ENCODE measurements at regions not wholly inside any gene's neighbourhood (a gene's known extent, or its start where the extent isn't known, plus 50 kb on each side); places are given as distances from the start of the nearest gene placed in this dataset.

GRCh38 chr5:60018091-60018490 lies 124.6 kb upstream of the PDE4D start:
- no peak for ATAC-seq
- no TSS peak for BruUV-seq (replicated peaks)
- intact Hi-C loops (cut with micrococcal nuclease; ENCODE audit: unreplicated experiment) (no loop called here), in situ Hi-C loops (cut with HindIII; ENCODE audit: extremely low pct_ligation_motif_present, low pct_unique_long_range_greater_than_20kb) (no loop called here)
- H3K9ac ChIP-seq (ENCODE audit: insufficient read depth, low read depth, low read length) = no peak overlapping the region
- no peaks in the 10 kb centered on the region for H3K4me1 ChIP-seq (ENCODE audit: insufficient read depth, low read length)
- DNase-seq (ENCODE audit: low spot score) = no peak
- TF ChIP-seq MIER2 (CRISPR knock-in tag; IDR thresholded peaks at IDR 0.05) (no peak), ZNF3 (CRISPR knock-in tag; IDR thresholded peaks at IDR 0.05) (no peak), ZNF224 (CRISPR knock-in tag; IDR thresholded peaks at IDR 0.05) (no peak), POLR2G (IDR thresholded peaks at IDR 0.05; ENCODE audit: low read depth, low read length) (no peak), RAD21 (CRISPR knock-in tag; IDR thresholded peaks at IDR 0.05) (no peak), ZNF704 (CRISPR knock-in tag; IDR thresholded peaks at IDR 0.05; ENCODE audit: borderline replicate concordance) (no peak), PCBP1 (IDR thresholded peaks at IDR 0.05; ENCODE audit: borderline replicate concordance, low read depth, low read length) (no peak), ZNF335 (CRISPR knock-in tag; IDR thresholded peaks at IDR 0.05) (no peak), ZNF775 (CRISPR knock-in tag; IDR thresholded peaks at IDR 0.05; ENCODE audit: borderline replicate concordance) (no peak), DNMT3B (CRISPR knock-in tag; conservative IDR thresholded peaks at IDR 0.05) (no peak), SRY (CRISPR knock-in tag; IDR thresholded peaks at IDR 0.05) (no peak), POGK (CRISPR knock-in tag; conservative IDR thresholded peaks at IDR 0.05) (no peak), ATF3 (CRISPR knock-in tag; IDR thresholded peaks at IDR 0.05) (no peak), MEIS2 (CRISPR knock-in tag; IDR thresholded peaks at IDR 0.05) (no peak), ZNF800 (CRISPR knock-in tag; IDR thresholded peaks at IDR 0.05) (no peak), ZBTB42 (CRISPR knock-in tag; IDR thresholded peaks at IDR 0.05) (no peak)
- no peaks in the 10 kb centered on the region for H3K79me2 ChIP-seq (ENCODE audit: insufficient read depth, low read length)
- H3K27ac ChIP-seq (ENCODE audit: extremely low read length, insufficient read depth, low read length) = no peak overlapping the region
- CTCF ChIA-PET (ENCODE audit: low intra/inter-chr PET ratio, low total read pairs) = no interaction called here
- no peak overlapping the region for H3K4me3 ChIP-seq (replicated peaks in 1 of 3; ENCODE audit: insufficient read depth in 1 of 3, low read depth in 2 of 3, low read length in 3 of 3)
- H3K9me3 ChIP-seq (ENCODE audit: low read length) = no peaks in the 10 kb centered on the region
- H2AFZ ChIP-seq (ENCODE audit: low read length) = no peak overlapping the region
- no peaks in the 10 kb centered on the region for H4K20me1 ChIP-seq (ENCODE audit: insufficient read depth, low read length)
- H3K4me2 ChIP-seq (ENCODE audit: low read depth, low read length) = no peak overlapping the region
- no peaks in the 10 kb centered on the region for H3K36me3 ChIP-seq (replicated peaks in 1 of 2; ENCODE audit: control insufficient read depth in 1 of 2, insufficient read depth in 2 of 2, low read length in 2 of 2)
- no peaks in the 10 kb centered on the region for H3K27me3 ChIP-seq (ENCODE audit: control insufficient read depth in 1 of 2, insufficient read depth in 2 of 2, low read length in 2 of 2)
- POLR2A ChIA-PET = no interaction called here
- no peak for FAIRE-seq
